Thyroid gland (tissue), 4 donors: ENCODE measurements at regions not wholly inside any gene's neighbourhood (a gene's known extent, or its start where the extent isn't known, plus 50 kb on each side); places are given as distances from the start of the nearest gene placed in this dataset.

Source experiments
- DNase-seq, 2 donors: peaks; one replicate each; pipeline ENCODE4 v3.0.0-alpha.2; 2019
- H3K27ac ChIP-seq, 3 donors: fragments of 200-600 bp; sonication (generic); 1 replicate in 2 of 3; 2 replicates in 1 of 3; pipeline ENCODE4 v1.5.1; 2016 to 2019; ENCODE audit warnings: mild to moderate bottlenecking in 1 of 3, moderate library complexity in 1 of 3
- H3K27me3 ChIP-seq: fragments of 200-600 bp; sonication (generic); one replicate; pipeline ENCODE4 v1.5.1; 2019
- H3K36me3 ChIP-seq, 2 donors: fragments of 200-600 bp; sonication (generic); one replicate each; pipeline ENCODE4 v1.5.1; 2016 to 2019
- H3K4me1 ChIP-seq, 2 donors: fragments of 200-600 bp; sonication (generic); one replicate each; pipeline ENCODE4 v1.5.1; 2017 to 2019
- H3K4me3 ChIP-seq, 3 donors: fragments of 200-600 bp; sonication (generic); replicated peaks in 1 of 3; 1 replicate in 2 of 3; 2 replicates in 1 of 3; pipeline ENCODE4 v1.5.1; 2016; ENCODE audit warnings: mild to moderate bottlenecking in 1 of 3
- H3K9me3 ChIP-seq: fragments of 200-600 bp; sonication (generic); one replicate; pipeline ENCODE4 v1.5.1; 2017
- POLR2A ChIP-seq, 2 donors: fragments of 450-650 bp; IDR thresholded peaks; one replicate each; pipeline ENCODE4 v1.6.1; 2017; ENCODE audit warnings: antibody characterized with exemption in 2 of 2, mild to moderate bottlenecking in 2 of 2, moderate library complexity in 1 of 2
- WGBS, 2 donors: methylation state at CpG; one replicate each; pipeline ENCODE4 v1.1.5; 2017; 5-methylcytosine and 5-hydroxymethylcytosine counted together
- intact Hi-C: fragments of 100-400 bp; cut with DNase I; formaldehyde crosslinking; loops from one replicate; pipeline ENCODE4 v1.15.1; 2023
- TF ChIP-seq, protein P1 (sequence below), 6 experiments: fragments of 200-600 bp in 3 of 6; fragments of 450-650 bp in 3 of 6; sonication (generic) in 3 of 6; IDR thresholded peaks; one replicate each; pipeline ENCODE4 v1.5.1; 2016 to 2019; ENCODE audit warnings: antibody characterized with exemption in 6 of 6, mild to moderate bottlenecking in 2 of 6, inconsistent platforms in 1 of 6, moderate library complexity in 1 of 6

DNA sequence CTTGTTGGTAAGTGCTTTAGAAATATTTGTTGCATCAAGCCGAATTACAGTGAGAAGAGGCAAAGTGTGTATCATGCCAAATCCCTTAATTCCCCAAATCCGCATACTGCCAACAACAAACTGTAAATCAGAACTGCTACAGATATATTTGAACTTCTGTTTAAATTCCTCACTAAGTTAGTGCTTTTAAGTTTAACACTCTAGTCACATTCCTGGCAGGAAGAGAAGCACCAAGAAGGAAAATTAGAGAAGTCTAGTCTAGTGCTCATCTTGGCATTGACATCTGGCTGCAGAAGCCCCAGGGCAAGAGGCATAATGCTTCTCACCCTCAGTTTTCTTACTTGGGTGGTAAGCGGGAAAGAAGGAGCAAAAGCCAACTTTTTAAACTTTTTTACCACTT is 343.5 kb downstream of the GPR37 start:
- no peaks in the 10 kb centered on the region for H3K4me1 ChIP-seq
- no peak for DNase-seq
- TF ChIP-seq, protein P1, sequence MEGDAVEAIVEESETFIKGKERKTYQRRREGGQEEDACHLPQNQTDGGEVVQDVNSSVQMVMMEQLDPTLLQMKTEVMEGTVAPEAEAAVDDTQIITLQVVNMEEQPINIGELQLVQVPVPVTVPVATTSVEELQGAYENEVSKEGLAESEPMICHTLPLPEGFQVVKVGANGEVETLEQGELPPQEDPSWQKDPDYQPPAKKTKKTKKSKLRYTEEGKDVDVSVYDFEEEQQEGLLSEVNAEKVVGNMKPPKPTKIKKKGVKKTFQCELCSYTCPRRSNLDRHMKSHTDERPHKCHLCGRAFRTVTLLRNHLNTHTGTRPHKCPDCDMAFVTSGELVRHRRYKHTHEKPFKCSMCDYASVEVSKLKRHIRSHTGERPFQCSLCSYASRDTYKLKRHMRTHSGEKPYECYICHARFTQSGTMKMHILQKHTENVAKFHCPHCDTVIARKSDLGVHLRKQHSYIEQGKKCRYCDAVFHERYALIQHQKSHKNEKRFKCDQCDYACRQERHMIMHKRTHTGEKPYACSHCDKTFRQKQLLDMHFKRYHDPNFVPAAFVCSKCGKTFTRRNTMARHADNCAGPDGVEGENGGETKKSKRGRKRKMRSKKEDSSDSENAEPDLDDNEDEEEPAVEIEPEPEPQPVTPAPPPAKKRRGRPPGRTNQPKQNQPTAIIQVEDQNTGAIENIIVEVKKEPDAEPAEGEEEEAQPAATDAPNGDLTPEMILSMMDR (IDR thresholded peaks at IDR 0.05), result no peak
- TF ChIP-seq POLR2A (IDR thresholded peaks at IDR 0.05), result no peak
- H3K27me3 ChIP-seq, result no peaks in the 10 kb centered on the region
- no peaks in the 10 kb centered on the region for H3K36me3 ChIP-seq
- H3K9me3 ChIP-seq, result no peaks in the 10 kb centered on the region
- no peak overlapping the region for H3K27ac ChIP-seq
- intact Hi-C loops, result no loop called here
- no peak overlapping the region for H3K4me3 ChIP-seq
- WGBS, 2 donors, result 89 to 91% methylated on average over 3 of the region's 3 CpGs

DNA sequence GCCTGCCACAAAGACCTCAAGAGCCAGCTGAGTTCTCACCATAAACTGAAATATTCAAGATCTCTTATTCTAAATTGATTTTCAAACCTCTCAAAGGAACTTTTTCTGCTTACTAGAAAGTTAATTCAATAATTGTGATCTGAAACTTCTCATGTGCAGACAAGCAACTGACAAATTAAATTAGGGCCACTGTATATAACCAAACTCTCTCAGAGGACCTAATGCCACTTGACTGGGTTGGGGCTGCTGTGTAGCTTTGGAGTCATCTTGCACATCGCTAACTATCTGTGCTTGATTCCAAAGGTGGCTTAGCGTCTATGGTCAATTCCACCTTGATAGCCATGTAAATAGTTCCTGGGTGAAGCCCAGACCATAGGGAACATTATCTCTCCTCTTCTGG is 345.2 kb downstream of the GPR37 start:
- no peaks in the 10 kb centered on the region for H3K36me3 ChIP-seq
- H3K4me1 ChIP-seq, result no peaks in the 10 kb centered on the region
- H3K27me3 ChIP-seq, result no peaks in the 10 kb centered on the region
- intact Hi-C loops, result no loop called here
- no peak overlapping the region for H3K27ac ChIP-seq
- TF ChIP-seq, protein P1 (IDR thresholded peaks at IDR 0.05), result no peak
- TF ChIP-seq POLR2A (IDR thresholded peaks at IDR 0.05), result no peak
- DNase-seq, result no peak
- WGBS, 2 donors, result 87 to 89% methylated on average over 2 of the region's 2 CpGs
- no peak overlapping the region for H3K4me3 ChIP-seq
- no peaks in the 10 kb centered on the region for H3K9me3 ChIP-seq

DNA sequence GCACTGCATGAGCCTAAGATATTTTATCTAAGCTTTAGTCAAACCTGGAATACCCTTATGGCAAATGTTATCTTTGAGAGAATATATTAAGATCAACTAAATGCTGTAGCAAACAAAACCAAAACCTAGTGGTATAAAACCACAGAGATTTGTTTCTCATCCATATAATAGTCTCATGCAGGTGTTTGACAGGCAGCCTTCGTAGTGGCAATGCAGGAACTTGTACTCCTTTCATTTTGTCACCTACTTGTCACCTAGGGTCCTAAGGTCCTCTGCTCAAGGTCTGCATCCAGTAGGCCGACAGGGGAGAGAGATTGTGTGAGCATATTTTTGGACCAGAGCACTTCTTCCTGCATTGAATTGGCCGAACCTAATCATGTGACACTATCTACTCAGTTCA is 352.6 kb downstream of the GPR37 start:
- intact Hi-C loops, result no loop called here
- 59 to 60% methylated on average over 3 of the region's 3 CpGs for WGBS, 2 donors

DNA sequence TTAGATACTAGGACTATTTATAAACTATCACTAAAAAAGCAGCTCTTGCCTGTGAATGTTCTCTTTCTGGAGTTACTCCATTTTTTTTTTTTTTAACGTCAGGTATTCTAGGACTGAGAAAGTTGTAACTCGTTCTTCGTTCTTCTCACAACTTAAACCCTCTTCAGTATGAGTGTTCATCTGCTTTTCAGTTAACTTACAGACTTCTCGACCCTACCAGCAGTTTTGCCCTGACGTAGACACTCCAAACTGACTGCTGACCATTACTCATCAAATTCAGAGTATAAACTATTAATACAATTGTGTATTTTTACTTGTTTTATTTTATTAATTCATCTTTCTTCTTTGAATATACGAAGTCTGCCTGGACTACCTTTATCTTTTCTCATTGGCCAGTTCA is 353.1 kb downstream of the GPR37 start:
- TF ChIP-seq, protein P1 (IDR thresholded peaks at IDR 0.05), result no peak
- no peak for TF ChIP-seq POLR2A (IDR thresholded peaks at IDR 0.05)
- Histone ChIP-seq H3K4me1 (peaks cover 5 to 6% of the 10 kb centered on the region in 2 donors), H3K27ac (no peak overlapping the region), H3K36me3 (no peaks in the 10 kb centered on the region), H3K9me3 (no peaks in the 10 kb centered on the region), H3K4me3 (no peak overlapping the region), H3K27me3 (no peaks in the 10 kb centered on the region)
- intact Hi-C loops, result no loop called here
- 36 to 47% methylated on average over 6 of the region's 6 CpGs for WGBS, 2 donors
- no peak for DNase-seq

More for the DNA sequence above, 352.6 kb downstream of the GPR37 start:
- Histone ChIP-seq H3K36me3 (no peaks in the 10 kb centered on the region), H3K27me3 (no peaks in the 10 kb centered on the region), H3K9me3 (no peaks in the 10 kb centered on the region), H3K4me3 (no peak overlapping the region), H3K27ac (no peak overlapping the region), H3K4me1 (peaks cover 5 to 6% of the 10 kb centered on the region in 2 donors)
- TF ChIP-seq POLR2A (IDR thresholded peaks at IDR 0.05), result no peak
- TF ChIP-seq, protein P1 (IDR thresholded peaks at IDR 0.05), result no peak
- no peak for DNase-seq

DNA sequence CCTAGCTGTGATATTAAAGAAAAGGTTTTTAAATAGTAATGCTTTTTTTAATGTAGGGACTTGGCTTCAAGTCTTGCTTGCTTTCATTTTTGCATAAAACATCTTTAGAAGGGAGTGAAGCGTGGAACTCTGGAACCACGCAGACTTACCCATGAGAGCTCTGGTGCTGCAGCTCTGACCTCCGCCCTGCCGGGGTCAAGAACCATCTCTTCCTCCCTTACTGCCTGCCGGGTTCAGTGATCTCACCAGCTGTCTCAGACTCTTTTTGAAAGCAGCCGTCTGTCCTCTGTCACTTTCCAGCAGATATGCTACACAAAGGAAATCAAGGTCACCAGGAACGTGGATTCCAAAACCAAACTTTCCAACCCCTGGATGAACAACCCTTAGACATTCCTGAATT is 353.8 kb downstream of the GPR37 start:
- Histone ChIP-seq H3K9me3 (no peaks in the 10 kb centered on the region), H3K36me3 (no peaks in the 10 kb centered on the region), H3K27ac (no peak overlapping the region), H3K4me1 (peaks cover 5 to 6% of the 10 kb centered on the region in 2 donors), H3K27me3 (no peaks in the 10 kb centered on the region), H3K4me3 (no peak overlapping the region)
- intact Hi-C loops, result no loop called here
- WGBS, 2 donors, result 24 to 29% methylated on average over 7 of the region's 7 CpGs
- DNase-seq, result peak; percentile 2 to 13
- TF ChIP-seq, protein P1 (IDR thresholded peaks at IDR 0.05), result no peak
- TF ChIP-seq POLR2A (IDR thresholded peaks at IDR 0.05), result no peak
